Endothelial cell of umbilical vein (primary cell): ENCODE measurements at regions not wholly inside any gene's neighbourhood (a gene's known extent, or its start where the extent isn't known, plus 50 kb on each side); places are given as distances from the start of the nearest gene placed in this dataset.

Experiments used
- BruUV-seq: library from RNA; stranded (reverse); fragments of 400-500 nt; replicated peaks from 2 replicates; lab custom pipeline; 2021; lab: Mats Ljungman, UMichigan
- CTCF ChIA-PET: fragments of 300-600, 350-600 bp; sonication (Branson Sonifier 250); formaldehyde crosslinking; loops from one replicate; lab custom pipeline; 2021; ENCODE audit warnings: antibody characterized with exemption, inconsistent platforms; lab: Charles Lee
- POLR2A ChIA-PET: fragments of 300-600, 350-600 bp; sonication (Branson Sonifier 250); formaldehyde crosslinking; loops from one replicate; lab custom pipeline; 2021; ENCODE audit warnings: antibody characterized with exemption, inconsistent platforms; lab: Charles Lee
- DNase-seq: peaks from one replicate; pipeline ENCODE4 v3.0.0-alpha.2; 2011; ENCODE audit warnings: low read depth, low spot score
- FAIRE-seq: peaks from 2 replicates; lab custom pipeline; 2011; peaks lifted over from hg19 to GRCh38; lab: Jason Lieb, UNC
- H2AFZ ChIP-seq: 2 replicates; pipeline ENCODE4 v1.6.0; 2012; ENCODE audit warnings: low read depth, low read length, control low read depth, inconsistent platforms
- H3K27ac ChIP-seq: 2 replicates; pipeline ENCODE4 v1.5.1; 2011; ENCODE audit warnings: low read depth, mild to moderate bottlenecking, control low read depth, low read length, moderate library complexity; ENCODE audit not compliant: insufficient read depth
- H3K27me3 ChIP-seq, 2 experiments: 2 replicates each; pipeline versions ENCODE4 v1.6.0 to v1.6.1; 2011; ENCODE audit warnings: low read length in 2 of 2, mixed read lengths in 1 of 2; ENCODE audit not compliant: control insufficient read depth in 2 of 2, insufficient read depth in 2 of 2
- H3K36me3 ChIP-seq, 2 experiments: 2 replicates in 1 of 2; 3 replicates in 1 of 2; pipeline ENCODE4 v1.5.1; 2011; ENCODE audit warnings: low read length in 2 of 2, mild to moderate bottlenecking in 1 of 2, moderate library complexity in 1 of 2; ENCODE audit not compliant: control insufficient read depth in 2 of 2, insufficient read depth in 2 of 2; ENCODE audit errors: extremely low read depth in 1 of 2
- H3K4me1 ChIP-seq: 3 replicates; pipeline ENCODE4 v1.5.1; 2011; ENCODE audit warnings: mild to moderate bottlenecking, low read length; ENCODE audit not compliant: control insufficient read depth, insufficient read depth; ENCODE audit errors: extremely low read depth
- H3K4me2 ChIP-seq: 2 replicates; pipeline ENCODE4 v1.6.1; 2011; ENCODE audit warnings: low read length, control low read depth, mixed read lengths; ENCODE audit not compliant: insufficient read depth
- H3K4me3 ChIP-seq, 3 experiments: fragments of 200-600 bp in 1 of 3; sonication (generic), shearing (Covaris generic) in 1 of 3; replicated peaks in 1 of 3; 2 replicates each; pipeline ENCODE4 v1.5.1; 2011 to 2016; ENCODE audit warnings: control low read depth in 3 of 3, low read length in 3 of 3, mild to moderate bottlenecking in 2 of 3, inconsistent platforms in 1 of 3, low read depth in 1 of 3, moderate library complexity in 1 of 3; ENCODE audit not compliant: insufficient read depth in 1 of 3
- H3K79me2 ChIP-seq: 2 replicates; pipeline ENCODE4 v1.6.0; 2012; ENCODE audit warnings: low read length, inconsistent platforms; ENCODE audit not compliant: control insufficient read depth, insufficient read depth
- H3K9ac ChIP-seq: replicated peaks from 2 replicates; pipeline ENCODE3; 2011; ENCODE audit warnings: low read length, control low read depth; ENCODE audit not compliant: insufficient read depth; ENCODE audit errors: extremely low read depth
- H3K9me1 ChIP-seq: replicated peaks from 3 replicates; pipeline ENCODE4 v1.6.0; 2011; ENCODE audit warnings: mild to moderate bottlenecking, low read length; ENCODE audit not compliant: control insufficient read depth, insufficient read depth; ENCODE audit errors: extremely low read depth
- H3K9me3 ChIP-seq: replicated peaks from 2 replicates; pipeline ENCODE4 v1.5.1; 2012; ENCODE audit warnings: low read length, inconsistent platforms; ENCODE audit not compliant: control insufficient read depth, insufficient read depth
- H4K20me1 ChIP-seq: replicated peaks from 2 replicates; pipeline ENCODE3; 2011; ENCODE audit warnings: mild to moderate bottlenecking, low read length; ENCODE audit not compliant: control insufficient read depth, insufficient read depth; ENCODE audit errors: extremely low read depth
- CTCF ChIP-seq, 2 donors: IDR thresholded peaks; 1 replicate in 1 of 2; 2 replicates in 1 of 2; pipeline ENCODE4 v1.5.1; 2011; ENCODE audit warnings: low read length in 2 of 2, mild to moderate bottlenecking in 2 of 2, moderate library complexity in 2 of 2, control low read depth in 1 of 2, inconsistent platforms in 1 of 2, low read depth in 1 of 2; ENCODE audit not compliant: insufficient read depth in 1 of 2; ENCODE audit errors: extremely low read depth in 1 of 2
- EZH2 ChIP-seq: IDR thresholded peaks from 2 replicates; pipeline ENCODE4 v1.6.1; 2012; ENCODE audit warnings: borderline replicate concordance, low read depth, mild to moderate bottlenecking, moderate library complexity, low read length, inconsistent platforms; ENCODE audit not compliant: severe bottlenecking
- FOS ChIP-seq: IDR thresholded peaks from 2 replicates; pipeline ENCODE4 v1.6.1; 2011; ENCODE audit warnings: mild to moderate bottlenecking, low read length, moderate library complexity, borderline replicate concordance; ENCODE audit not compliant: insufficient read depth
- GATA2 ChIP-seq: IDR thresholded peaks from 2 replicates; pipeline ENCODE4 v1.7.0; 2011; ENCODE audit warnings: low read depth, mild to moderate bottlenecking, moderate library complexity, mixed read lengths, low read length; ENCODE audit not compliant: insufficient read length, insufficient read depth
- JUN ChIP-seq: IDR thresholded peaks from 2 replicates; pipeline ENCODE4 v1.6.1; 2011; ENCODE audit warnings: borderline replicate concordance, low read depth; ENCODE audit not compliant: insufficient read length, insufficient read depth
- MAX ChIP-seq: IDR thresholded peaks from 2 replicates; pipeline ENCODE4 v1.6.1; 2011; ENCODE audit not compliant: insufficient read depth, insufficient read length
- MYC ChIP-seq: IDR thresholded peaks from one replicate; pipeline ENCODE4 v1.6.1; 2011; ENCODE audit warnings: mild to moderate bottlenecking, low read depth, low read length
- POLR2A ChIP-seq: IDR thresholded peaks from 2 replicates; pipeline ENCODE4 v1.6.1; 2012; ENCODE audit warnings: low read depth, mild to moderate bottlenecking, control low read depth, low read length
- POLR2AphosphoS5 ChIP-seq: IDR thresholded peaks from 2 replicates; pipeline ENCODE4 v1.6.1; 2012; ENCODE audit warnings: low read depth, mild to moderate bottlenecking, control low read depth, low read length, moderate library complexity; ENCODE audit not compliant: insufficient read depth
- dilution Hi-C: fragments of 300-500 bp; cut with MboI; formaldehyde crosslinking; loops from one replicate; pipeline ENCODE4 v1.15.0; 2019; ENCODE audit warnings: low sequenced_read_pairs; ENCODE audit not compliant: extremely low pct_ligation_motif_present
- intact Hi-C: fragments of 100-400 bp; cut with micrococcal nuclease; formaldehyde crosslinking; loops from one replicate; pipeline ENCODE4 v1.10.0; 2022

- CTCF ChIA-PET = interaction anchor here (0.9 to 1.6 kb wide), 4 partner anchors 9 to 150 kb away, joined by 4 to 6 read pairs (median 4); no protein-coding TSS in a partner anchor
Measured at GRCh38 chr21:32844076-32844475, 72.5 kb upstream of the PAXBP1 start.

More at GRCh38 chr21:32844076-32844475, 72.5 kb upstream of the PAXBP1 start:
- Histone ChIP-seq H3K4me1 (no peaks in the 10 kb centered on the region), H3K4me3 (no peak overlapping the region), H3K36me3 (no peaks in the 10 kb centered on the region), H3K27ac (no peak overlapping the region), H3K9me1 (no peaks in the 10 kb centered on the region), H3K9me3 (no peaks in the 10 kb centered on the region), H3K79me2 (no peaks in the 10 kb centered on the region), H3K9ac (no peak overlapping the region), H4K20me1 (no peaks in the 10 kb centered on the region), H3K4me2 (no peak overlapping the region), H3K27me3 (peaks cover 5 to 18% of the 10 kb centered on the region in 2 experiments), H2AFZ (no peak overlapping the region)
- dilution Hi-C loops = no loop called here
- TF ChIP-seq FOS (no peak), MYC (no peak), POLR2AphosphoS5 (no peak), POLR2A (no peak), GATA2 (no peak), CTCF (IDR thresholded peaks at IDR 0.05; ENCODE audit: extremely low read depth in 1 of 2, insufficient read depth in 1 of 2, low read depth in 1 of 2, low read length in 2 of 2) (no peak), JUN (no peak), EZH2 (no peak), MAX (no peak)
- intact Hi-C loops = no loop called here
- POLR2A ChIA-PET = no interaction called here
- DNase-seq (no peak), FAIRE-seq (no peak)
- BruUV-seq = no TSS peak
